Keratinocyte (primary cell): ENCODE measurements at regions not wholly inside any gene's neighbourhood (a gene's known extent, or its start where the extent isn't known, plus 50 kb on each side); places are given as distances from the start of the nearest gene placed in this dataset.

Experiments
- DNase-seq: peaks from one replicate; pipeline ENCODE4 v3.0.0-alpha.2; 2011; ENCODE audit warnings: low read depth, missing footprints, low spot score
- FAIRE-seq: peaks from 2 replicates; lab custom pipeline; 2011; peaks lifted over from hg19 to GRCh38; lab: Jason Lieb, UNC
- H2AFZ ChIP-seq: 2 replicates; pipeline ENCODE4 v1.6.0; 2012; ENCODE audit warnings: low read length, control low read depth, inconsistent platforms; ENCODE audit not compliant: control insufficient read depth
- H3K27ac ChIP-seq: 2 replicates; pipeline ENCODE4 v1.5.1; 2011; ENCODE audit warnings: low read length; ENCODE audit not compliant: control insufficient read depth, insufficient read depth
- H3K27me3 ChIP-seq: 3 replicates; pipeline ENCODE4 v1.6.0; 2011; ENCODE audit warnings: low read length; ENCODE audit not compliant: control insufficient read depth, insufficient read depth; ENCODE audit errors: extremely low read depth
- H3K36me3 ChIP-seq, 2 experiments: 2 replicates in 1 of 2; 3 replicates in 1 of 2; pipeline ENCODE4 v1.5.1; 2011; ENCODE audit warnings: low read length in 2 of 2, mild to moderate bottlenecking in 1 of 2; ENCODE audit not compliant: control insufficient read depth in 2 of 2, insufficient read depth in 2 of 2; ENCODE audit errors: extremely low read depth in 1 of 2
- H3K4me1 ChIP-seq: 3 replicates; pipeline ENCODE4 v1.5.1; 2011; ENCODE audit warnings: low read length; ENCODE audit not compliant: control insufficient read depth, insufficient read depth; ENCODE audit errors: extremely low read depth
- H3K4me2 ChIP-seq: 3 replicates; pipeline ENCODE4 v1.6.0; 2011; ENCODE audit warnings: low read depth, low read length; ENCODE audit not compliant: control insufficient read depth, insufficient read depth; ENCODE audit errors: extremely low read depth
- H3K4me3 ChIP-seq, 3 experiments: fragments of 200-600 bp in 1 of 3; sonication (generic) in 1 of 3; 2 replicates in 2 of 3; 3 replicates in 1 of 3; pipeline ENCODE4 v1.5.1; 2011 to 2016; ENCODE audit warnings: low read length in 3 of 3, mild to moderate bottlenecking in 3 of 3, control low read depth in 2 of 3, inconsistent platforms in 1 of 3, low read depth in 1 of 3, mixed read lengths in 1 of 3, mixed run types in 1 of 3, moderate library complexity in 1 of 3; ENCODE audit not compliant: control insufficient read depth in 2 of 3, insufficient read depth in 2 of 3; ENCODE audit errors: extremely low read depth in 1 of 3
- H3K79me2 ChIP-seq: 2 replicates; pipeline ENCODE4 v1.6.0; 2012; ENCODE audit warnings: low read length; ENCODE audit not compliant: control insufficient read depth, insufficient read depth
- H3K9ac ChIP-seq: 3 replicates; pipeline ENCODE4 v1.6.0; 2011; ENCODE audit warnings: low read length; ENCODE audit not compliant: control insufficient read depth, insufficient read depth; ENCODE audit errors: extremely low read depth
- H3K9me1 ChIP-seq: 3 replicates; pipeline ENCODE4 v1.6.0; 2011; ENCODE audit warnings: low read length; ENCODE audit not compliant: control insufficient read depth, insufficient read depth; ENCODE audit errors: extremely low read depth
- H3K9me3 ChIP-seq: 2 replicates; pipeline ENCODE4 v1.5.1; 2012; ENCODE audit warnings: low read depth, low read length; ENCODE audit not compliant: control insufficient read depth
- H4K20me1 ChIP-seq: 3 replicates; pipeline ENCODE4 v1.6.0; 2011; ENCODE audit warnings: low read length; ENCODE audit not compliant: control insufficient read depth, insufficient read depth; ENCODE audit errors: extremely low read depth
- EZH2 ChIP-seq: IDR thresholded peaks from one replicate; pipeline ENCODE4 v1.6.1; 2012; ENCODE audit warnings: inconsistent platforms, mild to moderate bottlenecking, low read length, moderate library complexity
- dilution Hi-C: fragments of 300-500 bp; cut with MboI; formaldehyde crosslinking; loops from one replicate; pipeline ENCODE4 v1.7.0; 2020; ENCODE audit warnings: low sequenced_read_pairs; ENCODE audit not compliant: extremely low pct_ligation_motif_present
- TF ChIP-seq, protein P1 (sequence below), 3 experiments: IDR thresholded peaks in 1 of 3; conservative IDR thresholded peaks in 1 of 3; optimal IDR thresholded peaks in 1 of 3; 2 replicates in 2 of 3; 3 replicates in 1 of 3; pipeline versions ENCODE3 to v1.5.1; 2011; ENCODE audit warnings: low read length in 3 of 3, mild to moderate bottlenecking in 3 of 3, moderate library complexity in 2 of 3, control low read depth in 1 of 3, inconsistent platforms in 1 of 3; ENCODE audit not compliant: insufficient read depth in 2 of 3; ENCODE audit errors: extremely low read depth in 1 of 3

DNA sequence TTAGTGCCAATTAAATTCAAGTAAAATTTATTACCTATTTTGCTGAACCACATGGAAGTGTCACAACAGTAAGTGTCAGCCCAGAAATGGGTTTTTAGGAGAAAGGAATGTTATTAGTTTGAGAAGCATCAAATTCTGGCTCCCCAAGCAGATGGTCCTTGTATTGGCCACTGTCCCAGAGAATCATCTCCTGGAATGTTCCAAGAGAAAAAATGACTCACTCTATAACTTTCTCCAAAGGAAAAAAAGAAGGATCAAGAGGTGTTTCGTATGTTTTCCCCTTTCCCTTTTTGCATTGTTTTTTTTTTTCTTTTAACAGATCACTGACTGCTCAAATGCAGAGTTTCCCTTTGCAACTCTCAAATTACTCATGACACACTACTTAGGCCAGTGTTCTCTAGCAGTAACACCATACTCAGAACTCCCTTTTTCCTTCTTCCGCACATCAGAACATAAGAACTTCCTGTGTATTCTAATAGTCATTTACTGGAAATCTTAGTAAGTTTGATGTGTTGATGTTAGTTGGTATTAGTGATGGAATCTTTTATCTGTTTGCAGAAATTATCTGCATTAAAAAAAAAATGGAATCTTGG lies 390.3 kb downstream of the GPD2 start:
- Histone ChIP-seq H3K27me3 (no peaks in the 10 kb centered on the region), H3K36me3 (no peaks in the 10 kb centered on the region), H4K20me1 (no peaks in the 10 kb centered on the region), H3K27ac (no peak overlapping the region), H3K9ac (no peak overlapping the region), H3K9me1 (no peaks in the 10 kb centered on the region), H2AFZ (no peak overlapping the region), H3K4me1 (no peaks in the 10 kb centered on the region), H3K4me3 (no peak overlapping the region), H3K9me3 (no peaks in the 10 kb centered on the region), H3K79me2 (no peaks in the 10 kb centered on the region), H3K4me2 (no peak overlapping the region)
- DNase-seq (no peak), FAIRE-seq (no peak)
- dilution Hi-C loops: no loop called here
- TF ChIP-seq, protein P1, sequence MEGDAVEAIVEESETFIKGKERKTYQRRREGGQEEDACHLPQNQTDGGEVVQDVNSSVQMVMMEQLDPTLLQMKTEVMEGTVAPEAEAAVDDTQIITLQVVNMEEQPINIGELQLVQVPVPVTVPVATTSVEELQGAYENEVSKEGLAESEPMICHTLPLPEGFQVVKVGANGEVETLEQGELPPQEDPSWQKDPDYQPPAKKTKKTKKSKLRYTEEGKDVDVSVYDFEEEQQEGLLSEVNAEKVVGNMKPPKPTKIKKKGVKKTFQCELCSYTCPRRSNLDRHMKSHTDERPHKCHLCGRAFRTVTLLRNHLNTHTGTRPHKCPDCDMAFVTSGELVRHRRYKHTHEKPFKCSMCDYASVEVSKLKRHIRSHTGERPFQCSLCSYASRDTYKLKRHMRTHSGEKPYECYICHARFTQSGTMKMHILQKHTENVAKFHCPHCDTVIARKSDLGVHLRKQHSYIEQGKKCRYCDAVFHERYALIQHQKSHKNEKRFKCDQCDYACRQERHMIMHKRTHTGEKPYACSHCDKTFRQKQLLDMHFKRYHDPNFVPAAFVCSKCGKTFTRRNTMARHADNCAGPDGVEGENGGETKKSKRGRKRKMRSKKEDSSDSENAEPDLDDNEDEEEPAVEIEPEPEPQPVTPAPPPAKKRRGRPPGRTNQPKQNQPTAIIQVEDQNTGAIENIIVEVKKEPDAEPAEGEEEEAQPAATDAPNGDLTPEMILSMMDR (optimal IDR thresholded peaks at IDR 0.05 in 1 of 3, IDR thresholded peaks at IDR 0.05 in 1 of 3, conservative IDR thresholded peaks at IDR 0.05 in 1 of 3; ENCODE audit: extremely low read depth in 1 of 3, insufficient read depth in 2 of 3, low read length in 3 of 3): no peak
- no peak for TF ChIP-seq EZH2

- Histone ChIP-seq H3K4me3 (no peak overlapping the region), H2AFZ (no peak overlapping the region), H3K36me3 (no peaks in the 10 kb centered on the region), H3K9me1 (no peaks in the 10 kb centered on the region), H3K9ac (no peak overlapping the region), H3K27me3 (no peaks in the 10 kb centered on the region), H3K4me2 (no peak overlapping the region), H3K9me3 (no peaks in the 10 kb centered on the region), H4K20me1 (no peaks in the 10 kb centered on the region), H3K27ac (no peak overlapping the region), H3K79me2 (no peaks in the 10 kb centered on the region), H3K4me1 (no peaks in the 10 kb centered on the region)
- dilution Hi-C loops: no loop called here
- FAIRE-seq (no peak), DNase-seq (no peak)
- no peak for TF ChIP-seq EZH2
- TF ChIP-seq, protein P1 (optimal IDR thresholded peaks at IDR 0.05 in 1 of 3, IDR thresholded peaks at IDR 0.05 in 1 of 3, conservative IDR thresholded peaks at IDR 0.05 in 1 of 3; ENCODE audit: extremely low read depth in 1 of 3, insufficient read depth in 2 of 3, low read length in 3 of 3): no peak
Observed at GRCh38 chr2:156834431-156834830, 398.3 kb downstream of the GPD2 start.
